Fibroblast of lung (primary cell): ENCODE measurements at regions not wholly inside any gene's neighbourhood (a gene's known extent, or its start where the extent isn't known, plus 50 kb on each side); places are given as distances from the start of the nearest gene placed in this dataset.

Experiments
- EZH2 ChIP-seq: IDR thresholded peaks from 2 replicates; pipeline ENCODE4 v1.5.1; 2012; ENCODE audit warnings: low read length, control low read depth, mild to moderate bottlenecking; ENCODE audit errors: missing control alignments
- TF ChIP-seq, protein P1 (sequence below), 2 donors: IDR thresholded peaks in 1 of 2; conservative IDR thresholded peaks in 1 of 2; 1 replicate in 1 of 2; 2 replicates in 1 of 2; pipeline ENCODE4 v1.5.1; 2011 to 2012; ENCODE audit warnings: low read length in 2 of 2, control low read depth in 1 of 2, inconsistent platforms in 1 of 2, low read depth in 1 of 2, mild to moderate bottlenecking in 1 of 2

DNA sequence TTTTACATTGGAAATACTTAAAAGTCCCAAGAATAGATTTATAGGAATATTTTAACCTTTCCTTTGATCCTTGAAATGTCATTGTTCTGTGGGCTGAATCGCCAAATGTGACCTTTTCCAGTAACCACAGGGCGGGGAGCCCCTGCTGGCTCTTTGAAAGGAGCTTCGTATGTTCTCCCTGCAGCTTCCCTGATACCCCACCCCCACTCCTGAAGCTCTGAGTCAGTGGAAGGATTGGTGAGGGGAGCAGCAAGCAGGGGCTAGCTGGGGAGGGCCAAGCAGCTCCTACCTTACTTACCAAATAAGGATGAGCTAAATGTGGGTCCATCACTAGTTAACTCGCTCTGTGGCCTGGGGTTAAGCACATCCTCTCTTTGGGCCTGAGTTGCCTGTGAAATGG is 87.7 kb downstream of the CHST1 start:
- TF ChIP-seq, protein P1, sequence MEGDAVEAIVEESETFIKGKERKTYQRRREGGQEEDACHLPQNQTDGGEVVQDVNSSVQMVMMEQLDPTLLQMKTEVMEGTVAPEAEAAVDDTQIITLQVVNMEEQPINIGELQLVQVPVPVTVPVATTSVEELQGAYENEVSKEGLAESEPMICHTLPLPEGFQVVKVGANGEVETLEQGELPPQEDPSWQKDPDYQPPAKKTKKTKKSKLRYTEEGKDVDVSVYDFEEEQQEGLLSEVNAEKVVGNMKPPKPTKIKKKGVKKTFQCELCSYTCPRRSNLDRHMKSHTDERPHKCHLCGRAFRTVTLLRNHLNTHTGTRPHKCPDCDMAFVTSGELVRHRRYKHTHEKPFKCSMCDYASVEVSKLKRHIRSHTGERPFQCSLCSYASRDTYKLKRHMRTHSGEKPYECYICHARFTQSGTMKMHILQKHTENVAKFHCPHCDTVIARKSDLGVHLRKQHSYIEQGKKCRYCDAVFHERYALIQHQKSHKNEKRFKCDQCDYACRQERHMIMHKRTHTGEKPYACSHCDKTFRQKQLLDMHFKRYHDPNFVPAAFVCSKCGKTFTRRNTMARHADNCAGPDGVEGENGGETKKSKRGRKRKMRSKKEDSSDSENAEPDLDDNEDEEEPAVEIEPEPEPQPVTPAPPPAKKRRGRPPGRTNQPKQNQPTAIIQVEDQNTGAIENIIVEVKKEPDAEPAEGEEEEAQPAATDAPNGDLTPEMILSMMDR (conservative IDR thresholded peaks at IDR 0.05 in 1 of 2, IDR thresholded peaks at IDR 0.05 in 1 of 2; ENCODE audit: low read depth in 1 of 2, low read length in 2 of 2), result no peak
- no peak for TF ChIP-seq EZH2
